ENCODE measurements at regions not wholly inside any gene's neighbourhood (a gene's known extent, or its start where the extent isn't known, plus 50 kb on each side); places are given as distances from the start of the nearest gene placed in this dataset.

- Histone ChIP-seq H3K9me2 (replicated peaks; ENCODE audit: control insufficient read depth, low read length) (no peaks in the 10 kb centered on the region), H3K27me3 (ENCODE audit: control insufficient read depth, low read length) (no peaks in the 10 kb centered on the region), H3K4me3 (ENCODE audit: low read length) (no peak overlapping the region), H3K36me3 (ENCODE audit: control insufficient read depth, low read length) (no peaks in the 10 kb centered on the region), H3K4me2 (ENCODE audit: low read length) (no peak overlapping the region), H3K79me2 (ENCODE audit: control insufficient read depth, low read length) (no peaks in the 10 kb centered on the region), H3K9me3 (ENCODE audit: control insufficient read depth, insufficient read depth, low read length) (no peaks in the 10 kb centered on the region), H3K4me1 (ENCODE audit: control insufficient read depth, low read length) (no peaks in the 10 kb centered on the region), H3F3A (ENCODE audit: control insufficient read depth, insufficient read depth) (no peaks in the 10 kb centered on the region), H3K27ac (ENCODE audit: low read depth, low read length) (no peak overlapping the region), H4K20me1 (ENCODE audit: control insufficient read depth, insufficient read depth, low read depth, low read length) (no peaks in the 10 kb centered on the region)
- TF ChIP-seq EZH2phosphoT487 (IDR thresholded peaks at IDR 0.05; ENCODE audit: borderline replicate concordance, low read length) = no peak
- TF ChIP-seq, protein P1, sequence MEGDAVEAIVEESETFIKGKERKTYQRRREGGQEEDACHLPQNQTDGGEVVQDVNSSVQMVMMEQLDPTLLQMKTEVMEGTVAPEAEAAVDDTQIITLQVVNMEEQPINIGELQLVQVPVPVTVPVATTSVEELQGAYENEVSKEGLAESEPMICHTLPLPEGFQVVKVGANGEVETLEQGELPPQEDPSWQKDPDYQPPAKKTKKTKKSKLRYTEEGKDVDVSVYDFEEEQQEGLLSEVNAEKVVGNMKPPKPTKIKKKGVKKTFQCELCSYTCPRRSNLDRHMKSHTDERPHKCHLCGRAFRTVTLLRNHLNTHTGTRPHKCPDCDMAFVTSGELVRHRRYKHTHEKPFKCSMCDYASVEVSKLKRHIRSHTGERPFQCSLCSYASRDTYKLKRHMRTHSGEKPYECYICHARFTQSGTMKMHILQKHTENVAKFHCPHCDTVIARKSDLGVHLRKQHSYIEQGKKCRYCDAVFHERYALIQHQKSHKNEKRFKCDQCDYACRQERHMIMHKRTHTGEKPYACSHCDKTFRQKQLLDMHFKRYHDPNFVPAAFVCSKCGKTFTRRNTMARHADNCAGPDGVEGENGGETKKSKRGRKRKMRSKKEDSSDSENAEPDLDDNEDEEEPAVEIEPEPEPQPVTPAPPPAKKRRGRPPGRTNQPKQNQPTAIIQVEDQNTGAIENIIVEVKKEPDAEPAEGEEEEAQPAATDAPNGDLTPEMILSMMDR (IDR thresholded peaks at IDR 0.05; ENCODE audit: low read depth, low read length, poor library complexity, severe bottlenecking) = no peak
Observed at GRCh38 chr2:11004199-11004598, 92.5 kb downstream of the KCNF1 start.

- Histone ChIP-seq H3K4me2 (ENCODE audit: low read length) (no peak overlapping the region), H3K27me3 (ENCODE audit: control insufficient read depth, low read length) (no peaks in the 10 kb centered on the region), H3K27ac (ENCODE audit: low read depth, low read length) (no peak overlapping the region), H3K36me3 (ENCODE audit: control insufficient read depth, low read length) (no peaks in the 10 kb centered on the region), H3K4me1 (ENCODE audit: control insufficient read depth, low read length) (no peaks in the 10 kb centered on the region), H3K79me2 (ENCODE audit: control insufficient read depth, low read length) (no peaks in the 10 kb centered on the region), H3K9me2 (replicated peaks; ENCODE audit: control insufficient read depth, low read length) (no peaks in the 10 kb centered on the region), H3F3A (ENCODE audit: control insufficient read depth, insufficient read depth) (no peaks in the 10 kb centered on the region), H4K20me1 (ENCODE audit: control insufficient read depth, insufficient read depth, low read depth, low read length) (no peaks in the 10 kb centered on the region), H3K9me3 (ENCODE audit: control insufficient read depth, insufficient read depth, low read length) (no peaks in the 10 kb centered on the region), H3K4me3 (ENCODE audit: low read length) (no peak overlapping the region)
- no peak for TF ChIP-seq EZH2phosphoT487 (IDR thresholded peaks at IDR 0.05; ENCODE audit: borderline replicate concordance, low read length)
- TF ChIP-seq, protein P1 (IDR thresholded peaks at IDR 0.05; ENCODE audit: low read depth, low read length, poor library complexity, severe bottlenecking) = no peak
Observed at GRCh38 chr2:11005032-11005431, 93.3 kb downstream of the KCNF1 start.

- Histone ChIP-seq H3K9me3 (ENCODE audit: control insufficient read depth, insufficient read depth, low read length) (no peaks in the 10 kb centered on the region), H3K9me2 (replicated peaks; ENCODE audit: control insufficient read depth, low read length) (no peaks in the 10 kb centered on the region), H3K4me2 (ENCODE audit: low read length) (no peak overlapping the region), H3F3A (ENCODE audit: control insufficient read depth, insufficient read depth) (no peaks in the 10 kb centered on the region), H3K4me1 (ENCODE audit: control insufficient read depth, low read length) (no peaks in the 10 kb centered on the region), H3K27ac (ENCODE audit: low read depth, low read length) (no peak overlapping the region), H3K79me2 (ENCODE audit: control insufficient read depth, low read length) (no peaks in the 10 kb centered on the region), H4K20me1 (ENCODE audit: control insufficient read depth, insufficient read depth, low read depth, low read length) (no peaks in the 10 kb centered on the region), H3K4me3 (ENCODE audit: low read length) (no peak overlapping the region), H3K36me3 (ENCODE audit: control insufficient read depth, low read length) (no peaks in the 10 kb centered on the region), H3K27me3 (ENCODE audit: control insufficient read depth, low read length) (no peaks in the 10 kb centered on the region)
- TF ChIP-seq, protein P1 (IDR thresholded peaks at IDR 0.05; ENCODE audit: low read depth, low read length, poor library complexity, severe bottlenecking) = no peak
- no peak for TF ChIP-seq EZH2phosphoT487 (IDR thresholded peaks at IDR 0.05; ENCODE audit: borderline replicate concordance, low read length)
Observed at GRCh38 chr2:11006191-11006590, 94.5 kb downstream of the KCNF1 start.
